HepG2 (cell line): ENCODE measurements at regions not wholly inside any gene's neighbourhood (a gene's known extent, or its start where the extent isn't known, plus 50 kb on each side); places are given as distances from the start of the nearest gene placed in this dataset.

ENCODE experiments used
- ATAC-seq: fragments of 200-7000 bp; cut with Tn5 transposase; 3 replicates; pipeline ENCODE4 v1.9.1; 2020; ENCODE audit warnings: mild to moderate bottlenecking, moderate library complexity
- BruUV-seq: library from RNA; stranded (reverse); fragments of 400-500 nt; replicated peaks from 2 replicates; lab custom pipeline; 2021; lab: Mats Ljungman, UMichigan
- CTCF ChIA-PET: fragments of 300-600 bp; formaldehyde crosslinking; extraction: SDS; loops from one replicate; lab custom pipeline; 2021; ENCODE audit warnings: low total read pairs, inconsistent platforms, low intra/inter-chr PET ratio; lab: Yijun Ruan, JAX
- POLR2A ChIA-PET: fragments of 350-600 bp; sonication (Branson Sonifier 250); formaldehyde crosslinking; loops from one replicate; lab custom pipeline; 2020; ENCODE audit warnings: antibody characterized with exemption, inconsistent platforms; lab: Yijun Ruan, JAX
- DNase-seq: peaks from one replicate; pipeline ENCODE4 v3.0.0-alpha.2; 2015; ENCODE audit warnings: low spot score
- FAIRE-seq: peaks from 3 replicates; lab custom pipeline; 2011; peaks lifted over from hg19 to GRCh38; lab: Jason Lieb, UNC
- H2AFZ ChIP-seq: one replicate; pipeline ENCODE4 v1.6.1; 2011; ENCODE audit warnings: low read length, inconsistent platforms
- H3K27ac ChIP-seq: fragments of 300-600 bp; 3 replicates; pipeline ENCODE4 v1.8.0; 2011; ENCODE audit warnings: mixed run types, mild to moderate bottlenecking, mixed read lengths, low read length, inconsistent platforms; ENCODE audit not compliant: insufficient read depth; ENCODE audit errors: extremely low read length
- H3K27me3 ChIP-seq, 2 experiments: fragments of 200-600 bp in 1 of 2; 2 replicates in 1 of 2; 3 replicates in 1 of 2; pipeline versions ENCODE4 v1.6.0 to v1.8.0; 2011; ENCODE audit warnings: low read length in 2 of 2, mild to moderate bottlenecking in 2 of 2, moderate library complexity in 2 of 2, inconsistent platforms in 1 of 2; ENCODE audit not compliant: insufficient read depth in 2 of 2, control insufficient read depth in 1 of 2
- H3K36me3 ChIP-seq, 2 experiments: fragments of 200-600 bp in 1 of 2; replicated peaks in 1 of 2; 2 replicates in 1 of 2; 3 replicates in 1 of 2; pipeline versions ENCODE4 v1.5.1 to v1.8.0; 2011; ENCODE audit warnings: low read length in 2 of 2, inconsistent platforms in 1 of 2; ENCODE audit not compliant: insufficient read depth in 2 of 2, control insufficient read depth in 1 of 2
- H3K4me1 ChIP-seq: 2 replicates; pipeline ENCODE4 v1.5.1; 2012; ENCODE audit warnings: low read length, inconsistent platforms; ENCODE audit not compliant: insufficient read depth
- H3K4me2 ChIP-seq: 2 replicates; pipeline ENCODE4 v1.6.0; 2011; ENCODE audit warnings: low read depth, low read length, inconsistent platforms
- H3K4me3 ChIP-seq, 3 experiments: fragments of 200-600 bp in 1 of 3; sonication (generic), shearing (Covaris generic) in 1 of 3; replicated peaks in 1 of 3; 2 replicates each; pipeline ENCODE4 v1.5.1; 2011 to 2016; ENCODE audit warnings: low read length in 3 of 3, inconsistent platforms in 2 of 3, low read depth in 2 of 3, mild to moderate bottlenecking in 2 of 3, control low read depth in 1 of 3, mixed read lengths in 1 of 3; ENCODE audit not compliant: insufficient read depth in 1 of 3
- H3K79me2 ChIP-seq: one replicate; pipeline ENCODE4 v1.6.1; 2011; ENCODE audit warnings: low read length, inconsistent platforms; ENCODE audit not compliant: insufficient read depth
- H3K9ac ChIP-seq: 2 replicates; pipeline ENCODE4 v1.6.0; 2011; ENCODE audit warnings: mild to moderate bottlenecking, low read depth, low read length, inconsistent platforms; ENCODE audit not compliant: insufficient read depth
- H3K9me3 ChIP-seq: 2 replicates; pipeline ENCODE4 v1.5.1; 2012; ENCODE audit warnings: mild to moderate bottlenecking, low read length
- H4K20me1 ChIP-seq: 2 replicates; pipeline ENCODE4 v1.6.0; 2011; ENCODE audit warnings: inconsistent platforms, mild to moderate bottlenecking, low read length, moderate library complexity; ENCODE audit not compliant: insufficient read depth
- CEBPG ChIP-seq: IDR thresholded peaks from 2 replicates; pipeline ENCODE4 v1.6.1; 2016
- DR1 ChIP-seq: sonication (generic); formaldehyde crosslinking; IDR thresholded peaks from 2 replicates; pipeline ENCODE4 v1.8.0; 2021; ENCODE audit warnings: mild to moderate bottlenecking, missing genetic modification reagents, inconsistent platforms
- FOXK1 ChIP-seq: sonication (generic); formaldehyde crosslinking; IDR thresholded peaks from 2 replicates; pipeline ENCODE4 v1.4.0; 2020; ENCODE audit warnings: low read depth, missing genetic modification reagents, borderline replicate concordance
- FUBP1 ChIP-seq: sonication (generic); formaldehyde crosslinking; IDR thresholded peaks from 2 replicates; pipeline ENCODE4 v1.5.1; 2020; ENCODE audit warnings: missing genetic modification reagents, mild to moderate bottlenecking, borderline replicate concordance
- HMG20A ChIP-seq: IDR thresholded peaks from 2 replicates; pipeline ENCODE4 v1.6.1; 2016; ENCODE audit warnings: borderline replicate concordance
- HOXD1 ChIP-seq: sonication (generic); formaldehyde crosslinking; IDR thresholded peaks from 2 replicates; pipeline ENCODE4 v1.5.0; 2020; ENCODE audit warnings: missing genetic modification reagents
- NCOA1 ChIP-seq: sonication (generic); formaldehyde crosslinking; IDR thresholded peaks from 2 replicates; pipeline ENCODE4 v1.9.0; 2021; ENCODE audit warnings: missing genetic modification reagents
- RBFOX2 ChIP-seq: fragments of 200-400 bp; formaldehyde crosslinking; IDR thresholded peaks from 2 replicates; pipeline ENCODE4 v1.6.1; 2017; ENCODE audit warnings: low read depth, mild to moderate bottlenecking, low read length
- SMAD3 ChIP-seq: sonication (generic); formaldehyde crosslinking; IDR thresholded peaks from 2 replicates; pipeline ENCODE4 v1.4.0; 2020; ENCODE audit warnings: missing genetic modification reagents
- SMYD3 ChIP-seq: sonication (generic); formaldehyde crosslinking; IDR thresholded peaks from 2 replicates; pipeline ENCODE4 v1.8.1; 2023; ENCODE audit warnings: mild to moderate bottlenecking, missing genetic modification reagents
- TCF7L2 ChIP-seq: IDR thresholded peaks from 2 replicates; pipeline ENCODE4 v1.6.1; 2011; ENCODE audit warnings: mild to moderate bottlenecking, low read depth, low read length, moderate library complexity
- TRIM24 ChIP-seq: sonication (generic); formaldehyde crosslinking; IDR thresholded peaks from 2 replicates; pipeline ENCODE4 v1.8.0; 2022; ENCODE audit warnings: mild to moderate bottlenecking, missing genetic modification reagents
- ZNF317 ChIP-seq: sonication (generic); formaldehyde crosslinking; IDR thresholded peaks from 2 replicates; pipeline ENCODE4 v1.5.0; 2020; ENCODE audit warnings: mild to moderate bottlenecking, missing genetic modification reagents
- ZNF550 ChIP-seq: sonication (generic); formaldehyde crosslinking; IDR thresholded peaks from 2 replicates; pipeline ENCODE4 v1.4.0; 2020; ENCODE audit warnings: mild to moderate bottlenecking, missing genetic modification reagents, borderline replicate concordance
- ZNF646 ChIP-seq: sonication (generic); formaldehyde crosslinking; IDR thresholded peaks from 2 replicates; pipeline ENCODE4 v1.9.0; 2021; ENCODE audit warnings: mild to moderate bottlenecking, missing genetic modification reagents
- ZNF747 ChIP-seq: sonication (generic); formaldehyde crosslinking; IDR thresholded peaks from 2 replicates; pipeline ENCODE4 v1.8.1; 2023; ENCODE audit warnings: missing genetic modification reagents, mild to moderate bottlenecking, borderline replicate concordance
- ZNF816 ChIP-seq: sonication (generic); formaldehyde crosslinking; IDR thresholded peaks from 2 replicates; pipeline ENCODE4 v1.8.0; 2022; ENCODE audit warnings: missing genetic modification reagents, mild to moderate bottlenecking, borderline replicate concordance
- WGBS: methylation state at CpG from one replicate; pipeline ENCODE4 v1.1.6; 2017; ENCODE audit warnings: low lambda C conversion rate; 5-methylcytosine and 5-hydroxymethylcytosine counted together
- in situ Hi-C: cut with HindIII; loops from 2 replicates; pipeline ENCODE4 v1.10.0; 2017; ENCODE audit warnings: low pct_unique_long_range_greater_than_20kb; ENCODE audit not compliant: extremely low pct_ligation_motif_present
- intact Hi-C: fragments of 100-400 bp; cut with micrococcal nuclease; formaldehyde crosslinking; loops from one replicate; pipeline ENCODE4 v1.10.0; 2022; ENCODE audit not compliant: unreplicated experiment
- TF ChIP-seq, protein P1 (sequence below): sonication (generic); formaldehyde crosslinking; IDR thresholded peaks from 2 replicates; pipeline ENCODE4 v1.4.0; 2020; ENCODE audit warnings: missing genetic modification reagents

- H3K9me3 ChIP-seq: no peaks in the 10 kb centered on the region
- BruUV-seq: no TSS peak
- H3K9ac ChIP-seq: no peak overlapping the region
- H3K4me1 ChIP-seq: no peaks in the 10 kb centered on the region
- H3K27ac ChIP-seq: no peak overlapping the region
- no peaks in the 10 kb centered on the region for H4K20me1 ChIP-seq
- POLR2A ChIA-PET: no interaction called here
- in situ Hi-C loops (no loop called here), intact Hi-C loops (no loop called here)
- no peaks in the 10 kb centered on the region for H3K27me3 ChIP-seq
- ATAC-seq (no peak), FAIRE-seq (no peak), DNase-seq (no peak)
- H3K4me3 ChIP-seq: no peak overlapping the region
- CTCF ChIA-PET: no interaction called here
- no peaks in the 10 kb centered on the region for H3K36me3 ChIP-seq
- H2AFZ ChIP-seq: no peak overlapping the region
- no peak overlapping the region for H3K4me2 ChIP-seq
- 3% methylated on average over 3 of the region's 3 CpGs for WGBS
- H3K79me2 ChIP-seq: no peaks in the 10 kb centered on the region
- TF ChIP-seq CEBPG: no peak
- no peak for TF ChIP-seq ZNF816
- no peak for TF ChIP-seq HMG20A (CRISPR knock-in tag)
- TF ChIP-seq ZNF646 (CRISPR knock-in tag): no peak
- TF ChIP-seq HOXD1: no peak
- TF ChIP-seq NCOA1 (CRISPR knock-in tag): no peak
- TF ChIP-seq, protein P1, sequence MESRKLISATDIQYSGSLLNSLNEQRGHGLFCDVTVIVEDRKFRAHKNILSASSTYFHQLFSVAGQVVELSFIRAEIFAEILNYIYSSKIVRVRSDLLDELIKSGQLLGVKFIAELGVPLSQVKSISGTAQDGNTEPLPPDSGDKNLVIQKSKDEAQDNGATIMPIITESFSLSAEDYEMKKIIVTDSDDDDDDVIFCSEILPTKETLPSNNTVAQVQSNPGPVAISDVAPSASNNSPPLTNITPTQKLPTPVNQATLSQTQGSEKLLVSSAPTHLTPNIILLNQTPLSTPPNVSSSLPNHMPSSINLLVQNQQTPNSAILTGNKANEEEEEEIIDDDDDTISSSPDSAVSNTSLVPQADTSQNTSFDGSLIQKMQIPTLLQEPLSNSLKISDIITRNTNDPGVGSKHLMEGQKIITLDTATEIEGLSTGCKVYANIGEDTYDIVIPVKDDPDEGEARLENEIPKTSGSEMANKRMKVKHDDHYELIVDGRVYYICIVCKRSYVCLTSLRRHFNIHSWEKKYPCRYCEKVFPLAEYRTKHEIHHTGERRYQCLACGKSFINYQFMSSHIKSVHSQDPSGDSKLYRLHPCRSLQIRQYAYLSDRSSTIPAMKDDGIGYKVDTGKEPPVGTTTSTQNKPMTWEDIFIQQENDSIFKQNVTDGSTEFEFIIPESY (CRISPR knock-in tag): no peak
- TF ChIP-seq SMYD3: no peak
- TF ChIP-seq FOXK1 (CRISPR knock-in tag): no peak
- TF ChIP-seq TCF7L2: no peak
- no peak for TF ChIP-seq FUBP1 (CRISPR knock-in tag)
- TF ChIP-seq TRIM24 (CRISPR knock-in tag): no peak
- TF ChIP-seq ZNF550 (CRISPR knock-in tag): no peak
- TF ChIP-seq RBFOX2: no peak
- TF ChIP-seq SMAD3: no peak
- TF ChIP-seq ZNF317 (CRISPR knock-in tag): no peak
- no peak for TF ChIP-seq ZNF747 (CRISPR knock-in tag)
- TF ChIP-seq DR1 (CRISPR knock-in tag): no peak
Measured at GRCh38 chr11:29002816-29003215, 894.6 kb downstream of the METTL15 start.
